Testis (tissue), 2 donors: ENCODE measurements at regions not wholly inside any gene's neighbourhood (a gene's known extent, or its start where the extent isn't known, plus 50 kb on each side); places are given as distances from the start of the nearest gene placed in this dataset.

Experiments used
- DNase-seq: peaks from one replicate; pipeline ENCODE4 v3.0.0-alpha.2; 2019
- H3K27ac ChIP-seq, 2 donors: fragments of 200-600 bp; sonication (generic); one replicate each; pipeline ENCODE4 v1.5.1; 2019
- H3K27me3 ChIP-seq: fragments of 200-600 bp; sonication (generic); one replicate; pipeline ENCODE4 v1.5.1; 2019
- H3K36me3 ChIP-seq: fragments of 200-600 bp; sonication (generic); one replicate; pipeline ENCODE4 v1.5.1; 2017; ENCODE audit warnings: low read depth; ENCODE audit errors: missing control alignments
- H3K4me1 ChIP-seq: fragments of 200-600 bp; sonication (generic); one replicate; pipeline ENCODE4 v1.5.1; 2019
- H3K4me3 ChIP-seq, 2 donors: fragments of 200-600 bp; sonication (generic); one replicate each; pipeline ENCODE4 v1.5.1; 2017 to 2019
- H3K9me3 ChIP-seq: fragments of 200-600 bp; sonication (generic); one replicate; pipeline ENCODE4 v1.5.1; 2017
- CTCF ChIP-seq, 3 experiments: fragments of 450-650 bp in 2 of 3; fragments of 200-600 bp in 1 of 3; sonication (generic) in 1 of 3; IDR thresholded peaks; one replicate each; pipeline ENCODE4 v1.5.1; 2016 to 2019; ENCODE audit warnings: antibody characterized with exemption in 3 of 3, mild to moderate bottlenecking in 2 of 3, moderate library complexity in 1 of 3
- POLR2A ChIP-seq: fragments of 450-650 bp; IDR thresholded peaks from one replicate; pipeline ENCODE4 v1.6.1; 2017; ENCODE audit warnings: antibody characterized with exemption, mild to moderate bottlenecking, moderate library complexity
- WGBS, 2 donors: methylation state at CpG; one replicate each; pipeline ENCODE4 v1.1.5; 2018; 5-methylcytosine and 5-hydroxymethylcytosine counted together
- intact Hi-C: fragments of 100-400 bp; cut with DNase I; formaldehyde crosslinking; loops from one replicate; pipeline ENCODE4 v1.15.1; 2023; ENCODE audit warnings: low total_unique reads

- 80 to 84% methylated on average over 4 of the region's 4 CpGs for WGBS, 2 donors
- Histone ChIP-seq H3K4me1 (no peaks in the 10 kb centered on the region), H3K9me3 (no peaks in the 10 kb centered on the region), H3K27ac (no peak overlapping the region), H3K36me3 (no peaks in the 10 kb centered on the region), H3K4me3 (no peak overlapping the region), H3K27me3 (no peaks in the 10 kb centered on the region)
- TF ChIP-seq CTCF (IDR thresholded peaks at IDR 0.05) = no peak
- TF ChIP-seq POLR2A = no peak
- intact Hi-C loops = no loop called here
- DNase-seq = no peak
Observed at GRCh38 chr17:71821511-71821910, 299.3 kb upstream of the SOX9 start.

DNA sequence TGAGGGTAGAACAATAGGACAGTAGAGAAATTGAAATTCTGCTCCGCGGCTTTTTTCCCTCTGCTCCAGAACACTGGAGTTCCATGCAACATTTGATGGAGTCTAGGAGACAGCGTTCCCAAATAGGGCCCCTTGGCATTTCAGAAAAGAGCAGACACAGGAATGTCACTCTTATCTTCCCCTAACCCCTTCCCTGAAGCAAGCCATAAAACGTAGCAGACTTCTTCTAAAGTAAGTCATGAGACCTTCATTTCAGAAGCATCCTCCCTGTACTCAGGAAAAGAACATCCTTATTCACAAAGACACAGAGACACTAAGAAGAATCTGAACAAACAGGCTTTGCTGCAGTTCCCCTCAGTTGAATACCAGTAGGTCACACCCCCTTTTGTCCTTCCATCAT is 296.1 kb upstream of the SOX9 start:
- Histone ChIP-seq H3K4me1 (no peaks in the 10 kb centered on the region), H3K4me3 (no peak overlapping the region), H3K9me3 (no peaks in the 10 kb centered on the region), H3K27ac (no peak overlapping the region), H3K27me3 (no peaks in the 10 kb centered on the region), H3K36me3 (no peaks in the 10 kb centered on the region)
- intact Hi-C loops = no loop called here
- no peak for DNase-seq
- WGBS, 2 donors = 58 to 66% methylated on average over 4 of the region's 4 CpGs
- no peak for TF ChIP-seq CTCF (IDR thresholded peaks at IDR 0.05)
- no peak for TF ChIP-seq POLR2A

DNA sequence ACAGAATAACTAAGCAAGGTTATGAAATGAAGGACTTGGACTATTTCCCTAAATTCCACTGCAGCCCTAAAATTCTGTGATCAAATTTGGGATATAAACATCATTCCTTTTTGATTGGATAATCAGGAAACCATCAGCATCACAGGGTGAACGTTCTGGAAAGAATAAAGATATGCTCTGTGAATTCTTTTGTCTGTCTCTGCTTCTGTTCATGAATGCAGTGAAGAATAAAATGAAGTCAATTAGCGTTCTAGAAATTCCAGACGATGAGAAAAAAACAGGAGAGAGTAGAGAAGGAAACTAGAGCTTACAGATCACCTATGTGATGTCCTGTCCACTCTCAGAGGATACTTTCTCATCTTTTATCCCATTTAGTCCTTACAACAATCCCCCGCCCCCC is 295.1 kb upstream of the SOX9 start:
- 54 to 66% methylated on average over 4 of the region's 4 CpGs for WGBS, 2 donors
- intact Hi-C loops = no loop called here
- Histone ChIP-seq H3K9me3 (no peaks in the 10 kb centered on the region), H3K27ac (no peak overlapping the region), H3K4me3 (no peak overlapping the region), H3K36me3 (no peaks in the 10 kb centered on the region), H3K27me3 (no peaks in the 10 kb centered on the region), H3K4me1 (no peaks in the 10 kb centered on the region)
- TF ChIP-seq POLR2A = no peak
- TF ChIP-seq CTCF (IDR thresholded peaks at IDR 0.05) = no peak
- DNase-seq = no peak

- TF ChIP-seq POLR2A (no peak), CTCF (IDR thresholded peaks at IDR 0.05) (no peak)
- Histone ChIP-seq H3K27me3 (no peaks in the 10 kb centered on the region), H3K9me3 (no peaks in the 10 kb centered on the region), H3K4me1 (no peaks in the 10 kb centered on the region), H3K4me3 (no peak overlapping the region), H3K27ac (no peak overlapping the region), H3K36me3 (no peaks in the 10 kb centered on the region)
- no peak for DNase-seq
- intact Hi-C loops = no loop called here
- WGBS, 2 donors = 14 to 25% methylated on average over 5 of the region's 5 CpGs
Observed at GRCh38 chr17:71828182-71828596, 292.6 kb upstream of the SOX9 start.

DNA sequence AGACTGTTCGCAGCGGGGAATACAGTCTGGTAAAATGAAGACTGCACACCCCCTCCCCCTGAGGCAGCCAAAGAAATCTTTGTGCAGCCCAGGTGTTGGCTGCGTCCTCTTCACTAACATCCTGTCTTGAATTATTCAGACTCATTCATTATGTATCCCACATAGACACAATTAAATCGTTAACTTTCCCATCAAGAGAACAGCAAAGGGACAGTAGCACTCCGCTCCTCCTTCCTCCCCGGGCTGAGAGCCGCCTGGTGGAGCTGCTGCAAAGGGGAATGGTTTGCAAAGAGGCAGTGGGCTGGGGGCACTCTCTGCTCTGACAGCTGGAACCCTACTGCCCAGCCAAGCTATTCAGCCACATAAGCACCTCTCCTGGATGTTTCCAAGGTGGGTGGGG is 290.0 kb upstream of the SOX9 start:
- no peak for DNase-seq
- intact Hi-C loops = no loop called here
- 52 to 59% methylated on average over 6 to 7 of the region's 7 CpGs for WGBS, 2 donors

More for the DNA sequence above, 290.0 kb upstream of the SOX9 start:
- H3K36me3 ChIP-seq = no peaks in the 10 kb centered on the region
- no peak overlapping the region for H3K4me3 ChIP-seq
- no peaks in the 10 kb centered on the region for H3K27me3 ChIP-seq
- no peaks in the 10 kb centered on the region for H3K4me1 ChIP-seq
- H3K9me3 ChIP-seq = no peaks in the 10 kb centered on the region
- TF ChIP-seq POLR2A (no peak), CTCF (IDR thresholded peaks at IDR 0.05) (no peak)
- no peak overlapping the region for H3K27ac ChIP-seq
